ENCODE measurements at regions not wholly inside any gene's neighbourhood (a gene's known extent, or its start where the extent isn't known, plus 50 kb on each side); places are given as distances from the start of the nearest gene placed in this dataset.
A peak's percentile ranks its signal among the peaks of the same experiment; 100 is the strongest.

- TF ChIP-seq CTCF (IDR thresholded peaks at IDR 0.05; ENCODE audit: low read depth, low read length): no peak
- peak; percentile 23 for DNase-seq (ENCODE audit: low read depth, low spot score)
- H3K4me3 ChIP-seq (ENCODE audit: low read depth, low read length): no peak overlapping the region
- in situ Hi-C loops (cut with HindIII; ENCODE audit: low sequenced_read_pairs): no loop called here
Observed at GRCh38 chr5:93072831-93073459, 508.1 kb downstream of the NR2F1-AS1 start.

- no peak for DNase-seq (ENCODE audit: low read depth, low spot score)
- TF ChIP-seq CTCF (IDR thresholded peaks at IDR 0.05; ENCODE audit: low read depth, low read length): no peak
- H3K4me3 ChIP-seq (ENCODE audit: low read depth, low read length): no peak overlapping the region
- in situ Hi-C loops (cut with HindIII; ENCODE audit: low sequenced_read_pairs): no loop called here
Observed at GRCh38 chr5:93071710-93072109, 509.3 kb downstream of the NR2F1-AS1 start.

- in situ Hi-C loops (cut with HindIII; ENCODE audit: low sequenced_read_pairs): no loop called here
- no peak overlapping the region for H3K4me3 ChIP-seq (ENCODE audit: low read depth, low read length)
- TF ChIP-seq CTCF (IDR thresholded peaks at IDR 0.05; ENCODE audit: low read depth, low read length): no peak
Observed at GRCh38 chr5:93070938-93071337, 510.1 kb downstream of the NR2F1-AS1 start.

GRCh38 chr5:93069276-93069675, 511.7 kb downstream of the NR2F1-AS1 start:
- in situ Hi-C loops (cut with HindIII; ENCODE audit: low sequenced_read_pairs): no loop called here
- no peak overlapping the region for H3K4me3 ChIP-seq (ENCODE audit: low read depth, low read length)
- DNase-seq (ENCODE audit: low read depth, low spot score): no peak
- no peak for TF ChIP-seq CTCF (IDR thresholded peaks at IDR 0.05; ENCODE audit: low read depth, low read length)

More at GRCh38 chr5:93070938-93071337, 510.1 kb downstream of the NR2F1-AS1 start:
- no peak for DNase-seq (ENCODE audit: low read depth, low spot score)

- in situ Hi-C loops (cut with HindIII; ENCODE audit: low sequenced_read_pairs): no loop called here
- H3K4me3 ChIP-seq (ENCODE audit: low read depth, low read length): no peak overlapping the region
- peak; percentile 33 for TF ChIP-seq CTCF (IDR thresholded peaks at IDR 0.05; ENCODE audit: low read depth, low read length)
- DNase-seq (ENCODE audit: low read depth, low spot score): no peak
Observed at GRCh38 chr5:93062548-93062947, 518.5 kb downstream of the NR2F1-AS1 start.

GRCh38 chr5:93058309-93058708, 522.7 kb downstream of the NR2F1-AS1 start:
- H3K4me3 ChIP-seq (ENCODE audit: low read depth, low read length): no peak overlapping the region
- in situ Hi-C loops (cut with HindIII; ENCODE audit: low sequenced_read_pairs): no loop called here
- no peak for TF ChIP-seq CTCF (IDR thresholded peaks at IDR 0.05; ENCODE audit: low read depth, low read length)
- DNase-seq (ENCODE audit: low read depth, low spot score): peak; percentile 64
